ENCODE measurements at regions not wholly inside any gene's neighbourhood (a gene's known extent, or its start where the extent isn't known, plus 50 kb on each side); places are given as distances from the start of the nearest gene placed in this dataset.

GRCh38 chr14:82134411-82134810 lies 600.8 kb upstream of the SEL1L start:
- TF ChIP-seq EZH2 (IDR thresholded peaks at IDR 0.05; ENCODE audit: insufficient read depth, poor library complexity, severe bottlenecking): no peak
- no peak for TF ChIP-seq EZH2phosphoT487 (IDR thresholded peaks at IDR 0.05; ENCODE audit: insufficient read depth, low read depth)
